ENCODE measurements at regions not wholly inside any gene's neighbourhood (a gene's known extent, or its start where the extent isn't known, plus 50 kb on each side); places are given as distances from the start of the nearest gene placed in this dataset.

DNA sequence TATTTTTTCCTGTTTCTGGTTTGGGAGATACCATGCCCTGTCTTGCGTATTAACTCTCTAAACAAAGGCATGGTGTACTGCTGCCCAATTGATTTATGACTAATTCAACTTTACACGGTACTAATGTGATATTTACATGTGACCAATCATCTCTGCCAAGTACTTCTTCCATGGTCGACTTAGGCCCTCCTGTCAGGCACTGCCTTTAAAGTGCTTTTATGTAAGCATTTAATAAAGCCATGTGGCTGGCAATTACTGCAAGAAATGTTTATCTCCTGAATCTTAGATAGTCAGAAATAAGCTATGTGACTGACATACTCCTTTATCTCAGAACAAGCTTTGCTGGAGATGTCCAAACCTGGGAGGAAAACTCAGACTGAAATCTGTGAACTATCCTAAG is 323.4 kb downstream of the BTBD3 start:
- DNase-seq (ENCODE audit: low read depth, low spot score) (no peak), FAIRE-seq (no peak)
- TF ChIP-seq, protein P1, sequence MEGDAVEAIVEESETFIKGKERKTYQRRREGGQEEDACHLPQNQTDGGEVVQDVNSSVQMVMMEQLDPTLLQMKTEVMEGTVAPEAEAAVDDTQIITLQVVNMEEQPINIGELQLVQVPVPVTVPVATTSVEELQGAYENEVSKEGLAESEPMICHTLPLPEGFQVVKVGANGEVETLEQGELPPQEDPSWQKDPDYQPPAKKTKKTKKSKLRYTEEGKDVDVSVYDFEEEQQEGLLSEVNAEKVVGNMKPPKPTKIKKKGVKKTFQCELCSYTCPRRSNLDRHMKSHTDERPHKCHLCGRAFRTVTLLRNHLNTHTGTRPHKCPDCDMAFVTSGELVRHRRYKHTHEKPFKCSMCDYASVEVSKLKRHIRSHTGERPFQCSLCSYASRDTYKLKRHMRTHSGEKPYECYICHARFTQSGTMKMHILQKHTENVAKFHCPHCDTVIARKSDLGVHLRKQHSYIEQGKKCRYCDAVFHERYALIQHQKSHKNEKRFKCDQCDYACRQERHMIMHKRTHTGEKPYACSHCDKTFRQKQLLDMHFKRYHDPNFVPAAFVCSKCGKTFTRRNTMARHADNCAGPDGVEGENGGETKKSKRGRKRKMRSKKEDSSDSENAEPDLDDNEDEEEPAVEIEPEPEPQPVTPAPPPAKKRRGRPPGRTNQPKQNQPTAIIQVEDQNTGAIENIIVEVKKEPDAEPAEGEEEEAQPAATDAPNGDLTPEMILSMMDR (optimal IDR thresholded peaks at IDR 0.05 in 1 of 3, IDR thresholded peaks at IDR 0.05 in 1 of 3, conservative IDR thresholded peaks at IDR 0.05 in 1 of 3; ENCODE audit: extremely low read depth in 1 of 3, insufficient read depth in 2 of 3, low read length in 3 of 3) = no peak
- TF ChIP-seq EZH2 (IDR thresholded peaks at IDR 0.05; ENCODE audit: low read length) = no peak
- Histone ChIP-seq H3K4me2 (ENCODE audit: control insufficient read depth, extremely low read depth, insufficient read depth, low read depth, low read length) (no peak overlapping the region), H3K79me2 (ENCODE audit: control insufficient read depth, insufficient read depth, low read length) (no peaks in the 10 kb centered on the region), H3K27ac (ENCODE audit: control insufficient read depth, insufficient read depth, low read length) (no peak overlapping the region), H3K9ac (ENCODE audit: control insufficient read depth, extremely low read depth, insufficient read depth, low read length) (no peak overlapping the region), H4K20me1 (ENCODE audit: control insufficient read depth, extremely low read depth, insufficient read depth, low read length) (no peaks in the 10 kb centered on the region), H3K9me1 (ENCODE audit: control insufficient read depth, extremely low read depth, insufficient read depth, low read length) (no peaks in the 10 kb centered on the region), H3K9me3 (ENCODE audit: control insufficient read depth, low read depth, low read length) (no peaks in the 10 kb centered on the region), H3K4me1 (ENCODE audit: control insufficient read depth, extremely low read depth, insufficient read depth, low read length) (no peaks in the 10 kb centered on the region), H2AFZ (ENCODE audit: control insufficient read depth, low read length) (no peak overlapping the region), H3K4me3 (ENCODE audit: control insufficient read depth in 2 of 3, extremely low read depth in 1 of 3, insufficient read depth in 2 of 3, low read depth in 1 of 3, low read length in 3 of 3) (no peak overlapping the region), H3K36me3 (ENCODE audit: control insufficient read depth in 2 of 2, extremely low read depth in 1 of 2, insufficient read depth in 2 of 2, low read length in 2 of 2) (no peaks in the 10 kb centered on the region), H3K27me3 (ENCODE audit: control insufficient read depth, extremely low read depth, insufficient read depth, low read length) (no peaks in the 10 kb centered on the region)
- dilution Hi-C loops (cut with MboI; ENCODE audit: extremely low pct_ligation_motif_present, low sequenced_read_pairs) = no loop called here

DNA sequence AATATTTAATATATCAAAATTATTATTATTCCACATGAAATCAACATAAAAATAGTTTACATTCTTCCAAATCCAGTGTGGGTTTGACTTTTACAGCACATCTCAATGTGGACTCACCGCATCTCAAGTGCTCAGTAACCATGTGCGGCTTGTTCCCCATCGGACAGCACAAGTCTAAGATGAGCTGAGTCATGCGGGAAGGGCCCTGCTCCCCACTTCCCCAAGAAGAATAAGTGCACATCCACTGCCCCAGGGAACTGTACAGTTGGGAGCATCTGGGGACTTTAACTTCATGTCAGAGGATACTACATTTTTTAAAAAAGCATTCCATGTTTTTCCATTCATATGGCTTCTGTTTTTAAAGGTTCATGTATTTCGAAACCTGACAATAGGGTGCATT is 325.6 kb downstream of the BTBD3 start:
- Histone ChIP-seq H3K79me2 (ENCODE audit: control insufficient read depth, insufficient read depth, low read length) (no peaks in the 10 kb centered on the region), H3K27ac (ENCODE audit: control insufficient read depth, insufficient read depth, low read length) (no peak overlapping the region), H3K27me3 (ENCODE audit: control insufficient read depth, extremely low read depth, insufficient read depth, low read length) (no peaks in the 10 kb centered on the region), H3K9ac (ENCODE audit: control insufficient read depth, extremely low read depth, insufficient read depth, low read length) (no peak overlapping the region), H3K9me3 (ENCODE audit: control insufficient read depth, low read depth, low read length) (no peaks in the 10 kb centered on the region), H3K4me3 (ENCODE audit: control insufficient read depth in 2 of 3, extremely low read depth in 1 of 3, insufficient read depth in 2 of 3, low read depth in 1 of 3, low read length in 3 of 3) (no peak overlapping the region), H3K9me1 (ENCODE audit: control insufficient read depth, extremely low read depth, insufficient read depth, low read length) (no peaks in the 10 kb centered on the region), H3K36me3 (ENCODE audit: control insufficient read depth in 2 of 2, extremely low read depth in 1 of 2, insufficient read depth in 2 of 2, low read length in 2 of 2) (no peaks in the 10 kb centered on the region), H2AFZ (ENCODE audit: control insufficient read depth, low read length) (no peak overlapping the region), H3K4me2 (ENCODE audit: control insufficient read depth, extremely low read depth, insufficient read depth, low read depth, low read length) (no peak overlapping the region), H4K20me1 (ENCODE audit: control insufficient read depth, extremely low read depth, insufficient read depth, low read length) (no peaks in the 10 kb centered on the region), H3K4me1 (ENCODE audit: control insufficient read depth, extremely low read depth, insufficient read depth, low read length) (no peaks in the 10 kb centered on the region)
- TF ChIP-seq EZH2 (IDR thresholded peaks at IDR 0.05; ENCODE audit: low read length) = no peak
- TF ChIP-seq, protein P1 (optimal IDR thresholded peaks at IDR 0.05 in 1 of 3, IDR thresholded peaks at IDR 0.05 in 1 of 3, conservative IDR thresholded peaks at IDR 0.05 in 1 of 3; ENCODE audit: extremely low read depth in 1 of 3, insufficient read depth in 2 of 3, low read length in 3 of 3) = no peak
- FAIRE-seq (no peak), DNase-seq (ENCODE audit: low read depth, low spot score) (no peak)
- dilution Hi-C loops (cut with MboI; ENCODE audit: extremely low pct_ligation_motif_present, low sequenced_read_pairs) = no loop called here
